Parathyroid adenoma (tissue), 2 donors: ENCODE measurements at regions not wholly inside any gene's neighbourhood (a gene's known extent, or its start where the extent isn't known, plus 50 kb on each side); places are given as distances from the start of the nearest gene placed in this dataset.

ENCODE experiments used
- H2AFZ ChIP-seq: fragments of 300-600 bp; sonication (generic); one replicate; pipeline ENCODE4 v1.7.0; 2017; ENCODE audit warnings: antibody characterized with exemption, mild to moderate bottlenecking
- H3K27ac ChIP-seq: fragments of 300-600 bp; sonication (generic); one replicate; pipeline ENCODE4 v1.7.0; 2017
- H3K27me3 ChIP-seq: fragments of 300-600 bp; sonication (generic); one replicate; pipeline ENCODE4 v1.7.0; 2017; ENCODE audit warnings: low read length; ENCODE audit not compliant: control insufficient read depth, insufficient read depth
- H3K36me3 ChIP-seq: fragments of 300-600 bp; sonication (generic); one replicate; pipeline ENCODE4 v1.7.0; 2017; ENCODE audit warnings: low read length; ENCODE audit not compliant: control insufficient read depth, insufficient read depth
- H3K4me1 ChIP-seq: fragments of 300-600 bp; sonication (generic); one replicate; pipeline ENCODE4 v1.7.0; 2017; ENCODE audit warnings: control low read depth
- H3K4me2 ChIP-seq: fragments of 300-600 bp; sonication (generic); one replicate; pipeline ENCODE4 v1.7.0; 2017; ENCODE audit warnings: low read length
- H3K4me3 ChIP-seq: fragments of 300-600 bp; sonication (generic); one replicate; pipeline ENCODE4 v1.7.0; 2017; ENCODE audit warnings: low read depth, low read length
- H3K79me2 ChIP-seq: fragments of 300-600 bp; sonication (generic); one replicate; pipeline ENCODE4 v1.7.0; 2017; ENCODE audit warnings: control low read depth
- H3K9ac ChIP-seq: fragments of 300-600 bp; sonication (generic); one replicate; pipeline ENCODE4 v1.7.0; 2017; ENCODE audit warnings: mild to moderate bottlenecking
- H3K9me3 ChIP-seq: fragments of 300-600 bp; sonication (generic); one replicate; pipeline ENCODE4 v1.7.0; 2017; ENCODE audit warnings: low read length; ENCODE audit not compliant: control insufficient read depth
- TF ChIP-seq, protein P1 (sequence below): fragments of 300-600 bp; sonication (generic); IDR thresholded peaks from one replicate; pipeline ENCODE4 v1.7.0; 2017; ENCODE audit warnings: antibody characterized with exemption, mild to moderate bottlenecking
- donor health status: primary hyperparathyroidism.

DNA sequence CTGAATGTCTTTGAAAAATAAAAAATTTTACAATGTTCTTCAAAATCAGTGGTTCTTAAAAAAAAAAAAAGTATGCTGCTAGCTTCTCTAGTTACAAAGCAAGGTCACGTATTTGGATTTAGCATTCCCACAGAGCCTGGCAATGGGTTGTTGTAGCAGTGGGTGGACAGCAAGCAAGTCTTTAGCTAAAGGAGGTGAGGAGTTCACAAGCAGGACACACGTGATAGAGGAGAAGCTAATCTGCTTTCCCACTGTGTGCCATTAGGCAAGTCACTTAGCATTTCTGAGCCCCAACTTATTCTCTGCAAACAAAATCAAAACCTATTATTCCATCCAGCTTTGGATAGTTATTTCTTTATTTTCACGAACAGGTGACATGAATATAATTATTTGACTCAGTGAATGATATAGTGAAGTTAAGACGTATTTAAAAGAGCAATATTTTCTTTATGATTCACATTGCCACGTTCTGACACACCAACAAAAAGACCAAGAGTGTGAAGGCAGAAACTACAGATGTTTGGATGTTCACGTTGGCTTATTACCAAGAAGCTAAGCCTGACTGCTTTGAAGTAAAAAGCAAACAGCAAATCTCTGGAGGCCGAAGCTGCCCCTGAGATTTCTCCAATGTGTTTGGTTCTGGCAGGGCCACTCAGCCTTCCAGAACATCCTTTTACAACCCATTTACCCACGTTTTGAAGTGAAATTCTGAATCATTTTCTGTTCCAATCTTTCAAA lies 612.1 kb upstream of the CDH6 start:
- no peak overlapping the region for H3K27ac ChIP-seq

DNA sequence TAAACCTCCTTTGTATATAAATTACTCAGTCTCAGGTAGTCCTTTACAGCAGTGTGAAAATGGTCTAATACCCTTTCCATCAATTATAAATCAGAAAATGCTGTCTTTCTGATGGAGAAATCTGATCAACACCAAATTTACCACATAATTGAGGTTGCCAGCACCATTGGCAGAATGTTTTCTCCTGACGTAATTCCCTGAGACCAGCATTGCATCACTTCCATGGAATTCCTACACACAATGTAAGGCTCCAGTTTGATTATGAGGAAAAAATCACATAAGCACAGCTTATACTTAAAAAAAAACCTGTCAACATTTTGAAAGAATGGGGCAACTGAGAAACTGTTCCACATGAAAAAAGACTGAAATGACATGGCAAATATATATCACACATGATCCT lies 618.7 kb upstream of the CDH6 start:
- H3K9me3 ChIP-seq = peaks cover 4% of the 10 kb centered on the region
- TF ChIP-seq, protein P1, sequence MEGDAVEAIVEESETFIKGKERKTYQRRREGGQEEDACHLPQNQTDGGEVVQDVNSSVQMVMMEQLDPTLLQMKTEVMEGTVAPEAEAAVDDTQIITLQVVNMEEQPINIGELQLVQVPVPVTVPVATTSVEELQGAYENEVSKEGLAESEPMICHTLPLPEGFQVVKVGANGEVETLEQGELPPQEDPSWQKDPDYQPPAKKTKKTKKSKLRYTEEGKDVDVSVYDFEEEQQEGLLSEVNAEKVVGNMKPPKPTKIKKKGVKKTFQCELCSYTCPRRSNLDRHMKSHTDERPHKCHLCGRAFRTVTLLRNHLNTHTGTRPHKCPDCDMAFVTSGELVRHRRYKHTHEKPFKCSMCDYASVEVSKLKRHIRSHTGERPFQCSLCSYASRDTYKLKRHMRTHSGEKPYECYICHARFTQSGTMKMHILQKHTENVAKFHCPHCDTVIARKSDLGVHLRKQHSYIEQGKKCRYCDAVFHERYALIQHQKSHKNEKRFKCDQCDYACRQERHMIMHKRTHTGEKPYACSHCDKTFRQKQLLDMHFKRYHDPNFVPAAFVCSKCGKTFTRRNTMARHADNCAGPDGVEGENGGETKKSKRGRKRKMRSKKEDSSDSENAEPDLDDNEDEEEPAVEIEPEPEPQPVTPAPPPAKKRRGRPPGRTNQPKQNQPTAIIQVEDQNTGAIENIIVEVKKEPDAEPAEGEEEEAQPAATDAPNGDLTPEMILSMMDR = no peak
- no peak overlapping the region for H3K4me2 ChIP-seq
- H3K4me3 ChIP-seq = no peak overlapping the region
- no peaks in the 10 kb centered on the region for H3K27me3 ChIP-seq
- H2AFZ ChIP-seq = no peak overlapping the region
- no peaks in the 10 kb centered on the region for H3K36me3 ChIP-seq
- no peak overlapping the region for H3K9ac ChIP-seq
- H3K27ac ChIP-seq = no peak overlapping the region
- no peaks in the 10 kb centered on the region for H3K4me1 ChIP-seq
- H3K79me2 ChIP-seq = no peaks in the 10 kb centered on the region

More for the DNA sequence above, 612.1 kb upstream of the CDH6 start:
- Histone ChIP-seq H3K36me3 (no peaks in the 10 kb centered on the region), H3K27me3 (no peaks in the 10 kb centered on the region), H3K79me2 (no peaks in the 10 kb centered on the region), H3K9me3 (peaks cover 4% of the 10 kb centered on the region), H2AFZ (no peak overlapping the region), H3K4me3 (no peak overlapping the region), H3K9ac (no peak overlapping the region), H3K4me2 (no peak overlapping the region), H3K4me1 (no peaks in the 10 kb centered on the region)
- TF ChIP-seq, protein P1 = no peak

DNA sequence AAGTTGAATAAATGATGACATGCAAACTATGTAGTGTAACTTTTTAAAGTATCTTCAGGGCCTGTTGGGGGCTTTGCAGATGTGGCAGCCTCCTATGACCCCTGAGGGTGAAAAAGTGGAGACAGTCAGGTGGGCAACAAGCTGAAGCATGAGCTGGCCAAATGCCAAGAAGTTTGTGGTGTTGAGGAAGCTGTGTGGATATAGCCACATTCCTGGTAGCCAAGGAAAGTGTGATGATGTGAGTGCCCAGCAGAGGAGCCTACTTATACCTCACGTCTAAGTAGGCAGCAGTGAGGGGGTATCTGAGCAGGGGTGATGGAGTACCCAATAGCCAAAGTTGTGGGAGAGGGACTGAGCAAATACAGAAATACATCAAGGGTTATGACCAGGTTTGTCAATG lies 621.2 kb upstream of the CDH6 start:
- H3K4me1 ChIP-seq = no peaks in the 10 kb centered on the region
- no peaks in the 10 kb centered on the region for H3K36me3 ChIP-seq
- no peak overlapping the region for H3K4me3 ChIP-seq
- H3K9ac ChIP-seq = no peak overlapping the region
- no peak overlapping the region for H3K27ac ChIP-seq
- H3K79me2 ChIP-seq = no peaks in the 10 kb centered on the region
- no peaks in the 10 kb centered on the region for H3K9me3 ChIP-seq
- no peak overlapping the region for H3K4me2 ChIP-seq
- TF ChIP-seq, protein P1 = no peak
- H3K27me3 ChIP-seq = no peaks in the 10 kb centered on the region
- H2AFZ ChIP-seq = no peak overlapping the region

DNA sequence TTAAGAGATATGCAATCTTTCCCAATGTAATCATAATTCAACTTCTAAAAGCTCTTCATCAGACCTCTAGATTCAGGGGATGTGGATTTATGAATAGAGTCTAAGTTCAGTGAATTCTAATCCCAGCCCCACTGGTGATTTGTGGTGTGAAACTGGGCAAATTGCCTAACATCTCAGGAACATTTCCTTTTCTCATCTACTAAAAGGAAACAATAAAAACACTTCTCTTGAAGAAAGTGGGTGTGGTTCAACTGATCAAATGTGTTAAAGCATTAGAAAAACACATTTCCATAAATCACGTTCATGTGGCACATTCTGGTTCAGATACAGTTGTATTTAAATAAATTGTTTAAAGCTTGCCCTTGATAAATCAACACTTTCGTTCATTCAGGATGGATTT lies 631.7 kb upstream of the CDH6 start:
- no peak overlapping the region for H3K27ac ChIP-seq
- H3K9ac ChIP-seq = no peak overlapping the region
- no peak overlapping the region for H3K4me3 ChIP-seq
- H2AFZ ChIP-seq = no peak overlapping the region
- H3K4me1 ChIP-seq = no peaks in the 10 kb centered on the region
- no peak overlapping the region for H3K4me2 ChIP-seq
- no peaks in the 10 kb centered on the region for H3K27me3 ChIP-seq
- TF ChIP-seq, protein P1 = no peak
- no peaks in the 10 kb centered on the region for H3K36me3 ChIP-seq
- no peaks in the 10 kb centered on the region for H3K79me2 ChIP-seq
- H3K9me3 ChIP-seq = no peaks in the 10 kb centered on the region

DNA sequence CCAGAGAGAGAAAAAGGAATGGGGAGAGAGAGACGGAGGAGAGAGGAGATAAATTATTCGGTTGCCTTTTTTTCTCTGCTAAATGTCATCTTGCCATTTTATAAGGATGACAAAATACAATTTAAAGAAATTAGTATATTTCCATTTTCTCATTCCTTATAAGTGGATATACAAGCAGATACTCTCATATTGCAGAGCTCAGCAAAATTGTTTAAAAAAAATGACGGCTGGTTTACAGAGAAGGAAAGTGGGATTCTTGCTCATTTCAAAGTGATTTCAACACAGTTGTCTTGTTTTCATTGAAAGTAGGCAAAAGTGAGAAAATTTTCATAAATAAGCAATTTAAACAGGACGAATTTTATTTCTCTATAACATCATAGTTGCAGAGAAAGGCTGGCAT lies 641.9 kb upstream of the CDH6 start:
- H3K4me1 ChIP-seq = no peaks in the 10 kb centered on the region
- H2AFZ ChIP-seq = no peak overlapping the region
- H3K9me3 ChIP-seq = no peaks in the 10 kb centered on the region
- H3K36me3 ChIP-seq = no peaks in the 10 kb centered on the region
- H3K4me2 ChIP-seq = no peak overlapping the region
- H3K27me3 ChIP-seq = no peaks in the 10 kb centered on the region
- H3K79me2 ChIP-seq = no peaks in the 10 kb centered on the region
- H3K9ac ChIP-seq = no peak overlapping the region
- no peak overlapping the region for H3K27ac ChIP-seq
- H3K4me3 ChIP-seq = no peak overlapping the region
- TF ChIP-seq, protein P1 = no peak
